GM23338 (cell line): ENCODE measurements at regions not wholly inside any gene's neighbourhood (a gene's known extent, or its start where the extent isn't known, plus 50 kb on each side); places are given as distances from the start of the nearest gene placed in this dataset.

Source experiments
- ATAC-seq: fragments of 200-7000 bp; cut with Tn5 transposase; 3 replicates; pipeline ENCODE4 v1.9.1; 2020
- DNase-seq: peaks from one replicate; pipeline ENCODE4 v3.0.0-alpha.2; 2015; ENCODE audit warnings: low spot score
- H2AFZ ChIP-seq: fragments of 200-600 bp; sonication (generic); 2 replicates; pipeline ENCODE4 v1.8.0; 2016; ENCODE audit warnings: antibody characterized with exemption, mild to moderate bottlenecking, moderate library complexity
- H3F3A ChIP-seq: fragments of 200-600 bp; sonication (generic); replicated peaks from 2 replicates; pipeline ENCODE4 v1.8.0; 2017; ENCODE audit warnings: antibody characterized with exemption, mixed run types, low read depth
- H3K27ac ChIP-seq: fragments of 200-600 bp; sonication (generic); 2 replicates; pipeline ENCODE4 v1.6.1; 2016; ENCODE audit warnings: low read depth
- H3K27me3 ChIP-seq: fragments of 200-600 bp; sonication (generic); 2 replicates; pipeline ENCODE4 v1.8.0; 2016; ENCODE audit warnings: mild to moderate bottlenecking, mixed run types, moderate library complexity; ENCODE audit not compliant: insufficient read depth
- H3K36me3 ChIP-seq: fragments of 200-600 bp; sonication (generic); 2 replicates; pipeline ENCODE4 v1.8.0; 2016; ENCODE audit warnings: mild to moderate bottlenecking; ENCODE audit not compliant: insufficient read depth
- H3K4me1 ChIP-seq: fragments of 200-600 bp; sonication (generic); 2 replicates; pipeline ENCODE4 v1.8.0; 2016; ENCODE audit warnings: mild to moderate bottlenecking, moderate library complexity; ENCODE audit not compliant: insufficient read depth
- H3K4me2 ChIP-seq: fragments of 200-600 bp; sonication (generic); 2 replicates; pipeline ENCODE4 v1.7.1; 2017; ENCODE audit warnings: mixed run types
- H3K4me3 ChIP-seq: fragments of 200-600 bp; sonication (generic); 2 replicates; pipeline ENCODE4 v1.6.1; 2016; ENCODE audit warnings: mixed run types
- H3K79me2 ChIP-seq: fragments of 200-600 bp; sonication (generic); replicated peaks from 2 replicates; pipeline ENCODE4 v1.8.0; 2017; ENCODE audit warnings: mild to moderate bottlenecking; ENCODE audit not compliant: insufficient read depth
- H3K9me2 ChIP-seq: fragments of 200-600 bp; sonication (generic); 2 replicates; pipeline ENCODE4 v1.8.0; 2017; ENCODE audit not compliant: insufficient read depth
- H4K20me1 ChIP-seq: fragments of 200-600 bp; sonication (generic); replicated peaks from 2 replicates; pipeline ENCODE4 v1.8.0; 2017; ENCODE audit warnings: mild to moderate bottlenecking; ENCODE audit not compliant: insufficient read depth
- H3K27ac Mint-ChIP-seq: 2 replicates; pipeline ENCODE4 v1.8.0; 2020; ENCODE audit warnings: inconsistent platforms, mild to moderate bottlenecking, moderate library complexity, mixed read lengths
- H3K27me3 Mint-ChIP-seq: 3 replicates; pipeline ENCODE4 v1.8.0; 2022; ENCODE audit warnings: low read depth, mild to moderate bottlenecking, moderate library complexity, mixed read lengths, inconsistent platforms; ENCODE audit not compliant: insufficient read depth, poor library complexity
- H3K36me3 Mint-ChIP-seq: 3 replicates; pipeline ENCODE4 v1.8.0; 2021; ENCODE audit warnings: low read depth, mild to moderate bottlenecking, inconsistent platforms, moderate library complexity, mixed read lengths
- H3K4me1 Mint-ChIP-seq: 3 replicates; pipeline ENCODE4 v1.8.0; 2020; ENCODE audit warnings: mild to moderate bottlenecking, inconsistent platforms, mixed read lengths
- H3K4me3 Mint-ChIP-seq: 3 replicates; pipeline ENCODE4 v1.8.0; 2021; ENCODE audit warnings: moderate library complexity, mild to moderate bottlenecking, inconsistent platforms, mixed read lengths
- H3K9me3 Mint-ChIP-seq: 3 replicates; pipeline ENCODE4 v1.8.0; 2020; ENCODE audit warnings: moderate library complexity, mild to moderate bottlenecking, inconsistent platforms, mixed read lengths
- CREB1 ChIP-seq: fragments of 250-450 bp; sonication (Bioruptor Pico); IDR thresholded peaks from 2 replicates; pipeline ENCODE4 v1.5.0; 2020; ENCODE audit warnings: low read depth, mild to moderate bottlenecking, moderate library complexity
- EZH2phosphoT487 ChIP-seq: fragments of 200-600 bp; sonication (generic); IDR thresholded peaks from one replicate; pipeline ENCODE4 v1.8.1; 2018; ENCODE audit warnings: antibody characterized with exemption; ENCODE audit not compliant: unreplicated experiment
- JUNB ChIP-seq: IDR thresholded peaks from one replicate; pipeline ENCODE4 v1.6.1; 2016; ENCODE audit warnings: antibody characterized with exemption; ENCODE audit not compliant: unreplicated experiment
- ZNF331 ChIP-seq: fragments of 250-450 bp; sonication (Bioruptor Pico); IDR thresholded peaks from 2 replicates; pipeline ENCODE4 v1.5.0; 2020; ENCODE audit warnings: low read depth, mild to moderate bottlenecking, moderate library complexity
- ZNF462 ChIP-seq: fragments of 250-450 bp; sonication (Bioruptor Pico); IDR thresholded peaks from 2 replicates; pipeline ENCODE4 v1.5.0; 2020; ENCODE audit warnings: mild to moderate bottlenecking, moderate library complexity
- TF ChIP-seq, protein P1 (sequence below), 2 experiments: fragments of 200-600 bp in 1 of 2; sonication (generic) in 1 of 2; conservative IDR thresholded peaks; 2 replicates each; pipeline versions ENCODE4 v1.5.1 to v1.6.1; 2016 to 2017; ENCODE audit warnings: antibody characterized with exemption in 2 of 2, low read depth in 2 of 2, mild to moderate bottlenecking in 2 of 2, moderate library complexity in 1 of 2

GRCh38 chr1:80779275-80779674, 1021.5 kb upstream of the ADGRL2 start:
- H3K27me3 ChIP-seq = no peaks in the 10 kb centered on the region
- Mint-ChIP-seq H3K4me1 (peaks cover 7% of the 10 kb centered on the region), H3K36me3 (no peaks in the 10 kb centered on the region), H3K27ac (no peak overlapping the region; the same call in 1 of the 2 replicates), H3K9me3 (no peaks in the 10 kb centered on the region; the same call in none of the 3 replicates), H3K27me3 (no peaks in the 10 kb centered on the region), H3K4me3 (no peak overlapping the region)
- no peak overlapping the region for H3K4me3 ChIP-seq
- DNase-seq (peak; percentile 29), ATAC-seq (no peak)
- H3F3A ChIP-seq = no peaks in the 10 kb centered on the region
- H3K4me1 ChIP-seq = no peaks in the 10 kb centered on the region
- H3K27ac ChIP-seq = no peak overlapping the region
- H2AFZ ChIP-seq = peak overlapping the region; percentile 38; the same call in 1 of the 2 replicates
- no peak for TF ChIP-seq JUNB
- TF ChIP-seq EZH2phosphoT487 = no peak
- TF ChIP-seq, protein P1, sequence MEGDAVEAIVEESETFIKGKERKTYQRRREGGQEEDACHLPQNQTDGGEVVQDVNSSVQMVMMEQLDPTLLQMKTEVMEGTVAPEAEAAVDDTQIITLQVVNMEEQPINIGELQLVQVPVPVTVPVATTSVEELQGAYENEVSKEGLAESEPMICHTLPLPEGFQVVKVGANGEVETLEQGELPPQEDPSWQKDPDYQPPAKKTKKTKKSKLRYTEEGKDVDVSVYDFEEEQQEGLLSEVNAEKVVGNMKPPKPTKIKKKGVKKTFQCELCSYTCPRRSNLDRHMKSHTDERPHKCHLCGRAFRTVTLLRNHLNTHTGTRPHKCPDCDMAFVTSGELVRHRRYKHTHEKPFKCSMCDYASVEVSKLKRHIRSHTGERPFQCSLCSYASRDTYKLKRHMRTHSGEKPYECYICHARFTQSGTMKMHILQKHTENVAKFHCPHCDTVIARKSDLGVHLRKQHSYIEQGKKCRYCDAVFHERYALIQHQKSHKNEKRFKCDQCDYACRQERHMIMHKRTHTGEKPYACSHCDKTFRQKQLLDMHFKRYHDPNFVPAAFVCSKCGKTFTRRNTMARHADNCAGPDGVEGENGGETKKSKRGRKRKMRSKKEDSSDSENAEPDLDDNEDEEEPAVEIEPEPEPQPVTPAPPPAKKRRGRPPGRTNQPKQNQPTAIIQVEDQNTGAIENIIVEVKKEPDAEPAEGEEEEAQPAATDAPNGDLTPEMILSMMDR (conservative IDR thresholded peaks at IDR 0.05; ENCODE audit: low read depth in 2 of 2) = peak in 1 of 2 experiments; percentile 49; a peak in 2 of 4 replicates
- TF ChIP-seq ZNF462 = no peak
- TF ChIP-seq ZNF331 (CRISPR knock-in tag) = no peak
- no peak for TF ChIP-seq CREB1 (CRISPR knock-in tag)
- H4K20me1 ChIP-seq = no peaks in the 10 kb centered on the region
- peaks cover 13% of the 10 kb centered on the region; the same call in 1 of the 2 replicates for H3K9me2 ChIP-seq
- no peaks in the 10 kb centered on the region for H3K79me2 ChIP-seq
- H3K4me2 ChIP-seq = no peak overlapping the region
- no peaks in the 10 kb centered on the region for H3K36me3 ChIP-seq
